Liver (tissue), 2 donors: ENCODE measurements at regions not wholly inside any gene's neighbourhood (a gene's known extent, or its start where the extent isn't known, plus 50 kb on each side); places are given as distances from the start of the nearest gene placed in this dataset.

Experiments used
- YY1 ChIP-seq: IDR thresholded peaks from 2 replicates; pipeline ENCODE4 v1.6.1; 2016; ENCODE audit warnings: antibody characterized with exemption, mild to moderate bottlenecking
- TF ChIP-seq, protein P1 (sequence below): fragments of 150-350 bp; IDR thresholded peaks from 2 replicates; pipeline ENCODE4 v1.5.1; 2017; ENCODE audit warnings: improper control_type of control experiment, low read depth, low read length; ENCODE audit not compliant: missing input control
- TF ChIP-seq, protein P2 (sequence below): IDR thresholded peaks from 2 replicates; pipeline ENCODE4 v1.6.1; 2016; ENCODE audit warnings: antibody characterized with exemption, mild to moderate bottlenecking
- donor health status: healthy.

- no peak for TF ChIP-seq YY1
- TF ChIP-seq, protein P1, sequence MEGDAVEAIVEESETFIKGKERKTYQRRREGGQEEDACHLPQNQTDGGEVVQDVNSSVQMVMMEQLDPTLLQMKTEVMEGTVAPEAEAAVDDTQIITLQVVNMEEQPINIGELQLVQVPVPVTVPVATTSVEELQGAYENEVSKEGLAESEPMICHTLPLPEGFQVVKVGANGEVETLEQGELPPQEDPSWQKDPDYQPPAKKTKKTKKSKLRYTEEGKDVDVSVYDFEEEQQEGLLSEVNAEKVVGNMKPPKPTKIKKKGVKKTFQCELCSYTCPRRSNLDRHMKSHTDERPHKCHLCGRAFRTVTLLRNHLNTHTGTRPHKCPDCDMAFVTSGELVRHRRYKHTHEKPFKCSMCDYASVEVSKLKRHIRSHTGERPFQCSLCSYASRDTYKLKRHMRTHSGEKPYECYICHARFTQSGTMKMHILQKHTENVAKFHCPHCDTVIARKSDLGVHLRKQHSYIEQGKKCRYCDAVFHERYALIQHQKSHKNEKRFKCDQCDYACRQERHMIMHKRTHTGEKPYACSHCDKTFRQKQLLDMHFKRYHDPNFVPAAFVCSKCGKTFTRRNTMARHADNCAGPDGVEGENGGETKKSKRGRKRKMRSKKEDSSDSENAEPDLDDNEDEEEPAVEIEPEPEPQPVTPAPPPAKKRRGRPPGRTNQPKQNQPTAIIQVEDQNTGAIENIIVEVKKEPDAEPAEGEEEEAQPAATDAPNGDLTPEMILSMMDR, result no peak
- TF ChIP-seq, protein P2, sequence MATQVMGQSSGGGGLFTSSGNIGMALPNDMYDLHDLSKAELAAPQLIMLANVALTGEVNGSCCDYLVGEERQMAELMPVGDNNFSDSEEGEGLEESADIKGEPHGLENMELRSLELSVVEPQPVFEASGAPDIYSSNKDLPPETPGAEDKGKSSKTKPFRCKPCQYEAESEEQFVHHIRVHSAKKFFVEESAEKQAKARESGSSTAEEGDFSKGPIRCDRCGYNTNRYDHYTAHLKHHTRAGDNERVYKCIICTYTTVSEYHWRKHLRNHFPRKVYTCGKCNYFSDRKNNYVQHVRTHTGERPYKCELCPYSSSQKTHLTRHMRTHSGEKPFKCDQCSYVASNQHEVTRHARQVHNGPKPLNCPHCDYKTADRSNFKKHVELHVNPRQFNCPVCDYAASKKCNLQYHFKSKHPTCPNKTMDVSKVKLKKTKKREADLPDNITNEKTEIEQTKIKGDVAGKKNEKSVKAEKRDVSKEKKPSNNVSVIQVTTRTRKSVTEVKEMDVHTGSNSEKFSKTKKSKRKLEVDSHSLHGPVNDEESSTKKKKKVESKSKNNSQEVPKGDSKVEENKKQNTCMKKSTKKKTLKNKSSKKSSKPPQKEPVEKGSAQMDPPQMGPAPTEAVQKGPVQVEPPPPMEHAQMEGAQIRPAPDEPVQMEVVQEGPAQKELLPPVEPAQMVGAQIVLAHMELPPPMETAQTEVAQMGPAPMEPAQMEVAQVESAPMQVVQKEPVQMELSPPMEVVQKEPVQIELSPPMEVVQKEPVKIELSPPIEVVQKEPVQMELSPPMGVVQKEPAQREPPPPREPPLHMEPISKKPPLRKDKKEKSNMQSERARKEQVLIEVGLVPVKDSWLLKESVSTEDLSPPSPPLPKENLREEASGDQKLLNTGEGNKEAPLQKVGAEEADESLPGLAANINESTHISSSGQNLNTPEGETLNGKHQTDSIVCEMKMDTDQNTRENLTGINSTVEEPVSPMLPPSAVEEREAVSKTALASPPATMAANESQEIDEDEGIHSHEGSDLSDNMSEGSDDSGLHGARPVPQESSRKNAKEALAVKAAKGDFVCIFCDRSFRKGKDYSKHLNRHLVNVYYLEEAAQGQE, result no peak
Measured at GRCh38 chr4:79213702-79214101, 112.2 kb downstream of the NAA11 start.
